ENCODE measurements at regions not wholly inside any gene's neighbourhood (a gene's known extent, or its start where the extent isn't known, plus 50 kb on each side); places are given as distances from the start of the nearest gene placed in this dataset.

GRCh38 chr22:49196046-49196511 lies 631.6 kb downstream of the BRD1 start:
- TF ChIP-seq CTCF (IDR thresholded peaks at IDR 0.05; ENCODE audit: low read depth, low read length, missing control alignments): no peak
- no peak overlapping the region for H3K4me3 ChIP-seq (ENCODE audit: low read depth, low read length)
- no peak for DNase-seq (ENCODE audit: low read depth)

- DNase-seq (ENCODE audit: low read depth): no peak
- TF ChIP-seq CTCF (IDR thresholded peaks at IDR 0.05; ENCODE audit: low read depth, low read length, missing control alignments): no peak
- no peak overlapping the region for H3K4me3 ChIP-seq (ENCODE audit: low read depth, low read length)
Measured at GRCh38 chr22:49195636-49196035, 632.0 kb downstream of the BRD1 start.

- H3K4me3 ChIP-seq (ENCODE audit: low read depth, low read length): no peak overlapping the region
- no peak for DNase-seq (ENCODE audit: low read depth)
- no peak for TF ChIP-seq CTCF (IDR thresholded peaks at IDR 0.05; ENCODE audit: low read depth, low read length, missing control alignments)
Measured at GRCh38 chr22:49193901-49194465, 633.7 kb downstream of the BRD1 start.

- DNase-seq (ENCODE audit: low read depth): no peak
- TF ChIP-seq CTCF (IDR thresholded peaks at IDR 0.05; ENCODE audit: low read depth, low read length, missing control alignments): no peak
Measured at GRCh38 chr22:49193348-49193747, 634.3 kb downstream of the BRD1 start.

GRCh38 chr22:49192857-49193250 lies 634.8 kb downstream of the BRD1 start:
- H3K4me3 ChIP-seq (ENCODE audit: low read depth, low read length): no peak overlapping the region
- no peak for TF ChIP-seq CTCF (IDR thresholded peaks at IDR 0.05; ENCODE audit: low read depth, low read length, missing control alignments)
- no peak for DNase-seq (ENCODE audit: low read depth)

More at GRCh38 chr22:49193348-49193747, 634.3 kb downstream of the BRD1 start:
- H3K4me3 ChIP-seq (ENCODE audit: low read depth, low read length): no peak overlapping the region

- no peak overlapping the region for H3K4me3 ChIP-seq (ENCODE audit: low read depth, low read length)
- no peak for DNase-seq (ENCODE audit: low read depth)
- TF ChIP-seq CTCF (IDR thresholded peaks at IDR 0.05; ENCODE audit: low read depth, low read length, missing control alignments): no peak
Measured at GRCh38 chr22:49192180-49192856, 635.4 kb downstream of the BRD1 start.
